Panc1 (cell line): ENCODE measurements at regions not wholly inside any gene's neighbourhood (a gene's known extent, or its start where the extent isn't known, plus 50 kb on each side); places are given as distances from the start of the nearest gene placed in this dataset.

Experiments
- ATAC-seq: fragments of 200-7000 bp; cut with Tn5 transposase; 2 replicates; pipeline ENCODE4 v1.9.1; 2020; ENCODE audit warnings: mild to moderate bottlenecking, moderate library complexity
- BruUV-seq: library from RNA; stranded (reverse); fragments of 400-500 nt; replicated peaks from 2 replicates; lab custom pipeline; 2021; lab: Mats Ljungman, UMichigan
- CTCF ChIA-PET: fragments of 300-600 bp; sonication (Branson Sonifier 250); formaldehyde crosslinking; loops from one replicate; lab custom pipeline; 2022; ENCODE audit warnings: antibody characterized with exemption; lab: Charles Lee
- POLR2A ChIA-PET: fragments of 300-600 bp; sonication (Branson Sonifier 250); formaldehyde crosslinking; loops from one replicate; lab custom pipeline; 2022; ENCODE audit warnings: antibody characterized with exemption; lab: Charles Lee
- DNase-seq: peaks from one replicate; pipeline ENCODE4 v3.0.0-alpha.2; 2010; ENCODE audit warnings: low read depth, low spot score
- H3K27ac ChIP-seq: 2 replicates; pipeline ENCODE4 v1.5.1; 2011; ENCODE audit warnings: mild to moderate bottlenecking, low read length, inconsistent platforms
- H3K27me3 ChIP-seq: fragments of 200-500 bp; sonication (Bioruptor generic); 2 replicates; pipeline ENCODE4 v1.6.0; 2014; ENCODE audit warnings: low read length, inconsistent platforms; ENCODE audit not compliant: control insufficient read depth, insufficient read depth
- H3K36me3 ChIP-seq: fragments of 200-500 bp; sonication (Bioruptor generic); 2 replicates; pipeline ENCODE4 v1.5.1; 2014; ENCODE audit warnings: inconsistent platforms, mild to moderate bottlenecking, low read length, moderate library complexity; ENCODE audit not compliant: control insufficient read depth, insufficient read depth
- H3K4me1 ChIP-seq: 2 replicates; pipeline ENCODE4 v1.5.1; 2011; ENCODE audit warnings: inconsistent platforms, mild to moderate bottlenecking, low read length, moderate library complexity; ENCODE audit not compliant: control insufficient read depth, insufficient read depth
- H3K4me3 ChIP-seq, 2 experiments: 2 replicates each; pipeline ENCODE4 v1.5.1; 2011 to 2012; ENCODE audit warnings: low read depth in 2 of 2, low read length in 2 of 2, mild to moderate bottlenecking in 2 of 2, inconsistent platforms in 1 of 2, moderate library complexity in 1 of 2
- H3K9me3 ChIP-seq: fragments of 200-500 bp; sonication (Bioruptor generic); 2 replicates; pipeline ENCODE4 v1.5.1; 2014; ENCODE audit warnings: low read depth, mild to moderate bottlenecking, inconsistent platforms, low read length, moderate library complexity; ENCODE audit not compliant: control insufficient read depth, insufficient read depth
- POLR2AphosphoS5 ChIP-seq: IDR thresholded peaks from 2 replicates; pipeline ENCODE4 v1.6.1; 2012; ENCODE audit warnings: mild to moderate bottlenecking, low read depth, low read length, moderate library complexity
- SIN3A ChIP-seq: IDR thresholded peaks from 2 replicates; pipeline ENCODE4 v1.6.1; 2012; ENCODE audit warnings: low read depth, mild to moderate bottlenecking, low read length, moderate library complexity, borderline replicate concordance; ENCODE audit not compliant: insufficient read depth
- TCF7L2 ChIP-seq: IDR thresholded peaks from 2 replicates; pipeline ENCODE4 v1.6.1; 2011; ENCODE audit warnings: mild to moderate bottlenecking, low read depth, low read length, inconsistent platforms
- in situ Hi-C: cut with HindIII; loops from 2 replicates; pipeline ENCODE4 v1.10.0; 2016; ENCODE audit warnings: low sequenced_read_pairs, low pct_unique_long_range_greater_than_20kb
- intact Hi-C: fragments of 100-400 bp; cut with micrococcal nuclease; formaldehyde crosslinking; loops from one replicate; pipeline ENCODE4 v1.10.0; 2022; ENCODE audit not compliant: unreplicated experiment
- TF ChIP-seq, protein P1 (sequence below), 2 experiments: IDR thresholded peaks; 2 replicates each; pipeline ENCODE4 v1.6.1; 2011 to 2012; ENCODE audit warnings: low read depth in 2 of 2, control low read depth in 1 of 2, low read length in 1 of 2, mild to moderate bottlenecking in 1 of 2, moderate library complexity in 1 of 2; ENCODE audit not compliant: insufficient read depth in 1 of 2
- TF ChIP-seq, protein P2 (sequence below): fragments of 450-650 bp; IDR thresholded peaks from 2 replicates; pipeline ENCODE4 v1.5.1; 2017; ENCODE audit warnings: mild to moderate bottlenecking

DNA sequence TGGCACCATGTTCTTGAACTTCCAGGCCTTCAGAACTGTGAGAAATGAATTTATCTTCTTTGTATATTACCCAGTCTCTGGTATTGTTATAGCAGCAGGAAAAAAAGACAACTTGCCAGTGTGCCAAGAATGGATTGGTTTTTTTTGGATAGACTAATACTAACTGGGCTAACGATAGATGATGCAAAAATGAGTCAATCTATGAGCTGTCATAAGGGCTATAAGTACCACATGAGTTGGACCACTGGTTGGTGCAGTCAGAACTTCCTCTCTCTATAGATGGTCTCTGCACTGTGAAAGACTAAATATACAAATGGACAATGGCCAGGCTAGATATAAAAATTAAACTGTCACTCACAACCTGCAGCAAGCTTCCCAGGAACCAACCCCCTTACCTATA lies 87.6 kb upstream of the COL21A1 start:
- no peak for DNase-seq
- ChIA-PET POLR2A (no interaction called here), CTCF (no interaction called here)
- ATAC-seq: no peak
- intact Hi-C loops: no loop called here
- no peaks in the 10 kb centered on the region for H3K9me3 ChIP-seq
- no peak overlapping the region for H3K4me3 ChIP-seq
- H3K4me1 ChIP-seq: no peaks in the 10 kb centered on the region
- peaks cover 4% of the 10 kb centered on the region; the same call in 1 of the 2 replicates for H3K27me3 ChIP-seq
- BruUV-seq: no TSS peak
- in situ Hi-C loops: no loop called here
- no peak overlapping the region for H3K27ac ChIP-seq
- H3K36me3 ChIP-seq: no peaks in the 10 kb centered on the region
- TF ChIP-seq, protein P1, sequence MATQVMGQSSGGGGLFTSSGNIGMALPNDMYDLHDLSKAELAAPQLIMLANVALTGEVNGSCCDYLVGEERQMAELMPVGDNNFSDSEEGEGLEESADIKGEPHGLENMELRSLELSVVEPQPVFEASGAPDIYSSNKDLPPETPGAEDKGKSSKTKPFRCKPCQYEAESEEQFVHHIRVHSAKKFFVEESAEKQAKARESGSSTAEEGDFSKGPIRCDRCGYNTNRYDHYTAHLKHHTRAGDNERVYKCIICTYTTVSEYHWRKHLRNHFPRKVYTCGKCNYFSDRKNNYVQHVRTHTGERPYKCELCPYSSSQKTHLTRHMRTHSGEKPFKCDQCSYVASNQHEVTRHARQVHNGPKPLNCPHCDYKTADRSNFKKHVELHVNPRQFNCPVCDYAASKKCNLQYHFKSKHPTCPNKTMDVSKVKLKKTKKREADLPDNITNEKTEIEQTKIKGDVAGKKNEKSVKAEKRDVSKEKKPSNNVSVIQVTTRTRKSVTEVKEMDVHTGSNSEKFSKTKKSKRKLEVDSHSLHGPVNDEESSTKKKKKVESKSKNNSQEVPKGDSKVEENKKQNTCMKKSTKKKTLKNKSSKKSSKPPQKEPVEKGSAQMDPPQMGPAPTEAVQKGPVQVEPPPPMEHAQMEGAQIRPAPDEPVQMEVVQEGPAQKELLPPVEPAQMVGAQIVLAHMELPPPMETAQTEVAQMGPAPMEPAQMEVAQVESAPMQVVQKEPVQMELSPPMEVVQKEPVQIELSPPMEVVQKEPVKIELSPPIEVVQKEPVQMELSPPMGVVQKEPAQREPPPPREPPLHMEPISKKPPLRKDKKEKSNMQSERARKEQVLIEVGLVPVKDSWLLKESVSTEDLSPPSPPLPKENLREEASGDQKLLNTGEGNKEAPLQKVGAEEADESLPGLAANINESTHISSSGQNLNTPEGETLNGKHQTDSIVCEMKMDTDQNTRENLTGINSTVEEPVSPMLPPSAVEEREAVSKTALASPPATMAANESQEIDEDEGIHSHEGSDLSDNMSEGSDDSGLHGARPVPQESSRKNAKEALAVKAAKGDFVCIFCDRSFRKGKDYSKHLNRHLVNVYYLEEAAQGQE (IDR thresholded peaks at IDR 0.05; ENCODE audit: insufficient read depth in 1 of 2, low read depth in 2 of 2, low read length in 1 of 2): no peak
- TF ChIP-seq TCF7L2 (no peak), SIN3A (no peak), POLR2AphosphoS5 (no peak)
- TF ChIP-seq, protein P2, sequence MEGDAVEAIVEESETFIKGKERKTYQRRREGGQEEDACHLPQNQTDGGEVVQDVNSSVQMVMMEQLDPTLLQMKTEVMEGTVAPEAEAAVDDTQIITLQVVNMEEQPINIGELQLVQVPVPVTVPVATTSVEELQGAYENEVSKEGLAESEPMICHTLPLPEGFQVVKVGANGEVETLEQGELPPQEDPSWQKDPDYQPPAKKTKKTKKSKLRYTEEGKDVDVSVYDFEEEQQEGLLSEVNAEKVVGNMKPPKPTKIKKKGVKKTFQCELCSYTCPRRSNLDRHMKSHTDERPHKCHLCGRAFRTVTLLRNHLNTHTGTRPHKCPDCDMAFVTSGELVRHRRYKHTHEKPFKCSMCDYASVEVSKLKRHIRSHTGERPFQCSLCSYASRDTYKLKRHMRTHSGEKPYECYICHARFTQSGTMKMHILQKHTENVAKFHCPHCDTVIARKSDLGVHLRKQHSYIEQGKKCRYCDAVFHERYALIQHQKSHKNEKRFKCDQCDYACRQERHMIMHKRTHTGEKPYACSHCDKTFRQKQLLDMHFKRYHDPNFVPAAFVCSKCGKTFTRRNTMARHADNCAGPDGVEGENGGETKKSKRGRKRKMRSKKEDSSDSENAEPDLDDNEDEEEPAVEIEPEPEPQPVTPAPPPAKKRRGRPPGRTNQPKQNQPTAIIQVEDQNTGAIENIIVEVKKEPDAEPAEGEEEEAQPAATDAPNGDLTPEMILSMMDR: no peak

GRCh38 chr6:56329271-56330050 lies 82.1 kb upstream of the COL21A1 start:
- Histone ChIP-seq H3K4me3 (no peak overlapping the region), H3K27ac (no peak overlapping the region), H3K36me3 (no peaks in the 10 kb centered on the region), H3K27me3 (peaks cover 4% of the 10 kb centered on the region; the same call in 1 of the 2 replicates), H3K4me1 (no peaks in the 10 kb centered on the region), H3K9me3 (no peaks in the 10 kb centered on the region)
- in situ Hi-C loops: no loop called here
- DNase-seq (no peak), ATAC-seq (no peak)
- CTCF ChIA-PET: interaction anchor here (0.6 kb wide), 1 partner anchor 15 kb away, joined by 3 read pairs; no protein-coding TSS in a partner anchor
- no TSS peak for BruUV-seq
- POLR2A ChIA-PET: no interaction called here
- intact Hi-C loops: no loop called here
- TF ChIP-seq POLR2AphosphoS5: no peak
- TF ChIP-seq, protein P2: no peak
